GOT3 (cell line): ENCODE measurements at regions not wholly inside any gene's neighbourhood (a gene's known extent, or its start where the extent isn't known, plus 50 kb on each side); places are given as distances from the start of the nearest gene placed in this dataset.

Source experiments
- DNase-seq: peaks from one replicate; lab custom pipeline; 2025; ENCODE audit warnings: mixed read lengths; lab: John Stamatoyannopoulos, UW

GRCh38 chr5:112625689-112626438 lies 111.8 kb upstream of the APC start:
- DNase-seq = no peak

GRCh38 chr5:112626715-112627114 lies 111.0 kb upstream of the APC start:
- no peak for DNase-seq

- no peak for DNase-seq
Observed at GRCh38 chr5:112628214-112628980, 109.3 kb upstream of the APC start.

- no peak for DNase-seq
Observed at GRCh38 chr5:112630246-112631009, 107.3 kb upstream of the APC start.

GRCh38 chr5:112634166-112634565 lies 103.5 kb upstream of the APC start:
- DNase-seq = no peak

GRCh38 chr5:112634796-112635195 lies 102.9 kb upstream of the APC start:
- no peak for DNase-seq

GRCh38 chr5:112635276-112635675 lies 102.4 kb upstream of the APC start:
- DNase-seq = no peak

- DNase-seq = no peak
Observed at GRCh38 chr5:112635771-112636731, 101.6 kb upstream of the APC start.

GRCh38 chr5:112636751-112637150 lies 100.9 kb upstream of the APC start:
- DNase-seq = no peak

GRCh38 chr5:112637343-112637742 lies 100.3 kb upstream of the APC start:
- DNase-seq = no peak

- no peak for DNase-seq
Observed at GRCh38 chr5:112640546-112640945, 97.1 kb upstream of the APC start.

GRCh38 chr5:112641515-112642110 lies 96.1 kb upstream of the APC start:
- no peak for DNase-seq

GRCh38 chr5:112642885-112643284 lies 94.8 kb upstream of the APC start:
- no peak for DNase-seq

GRCh38 chr5:112643339-112643971 lies 94.2 kb upstream of the APC start:
- DNase-seq = no peak

- DNase-seq = no peak
Observed at GRCh38 chr5:112646139-112646936, 91.3 kb upstream of the APC start.

GRCh38 chr5:112647428-112647827 lies 90.3 kb upstream of the APC start:
- DNase-seq = no peak

GRCh38 chr5:112648264-112648663 lies 89.4 kb upstream of the APC start:
- no peak for DNase-seq

- no peak for DNase-seq
Observed at GRCh38 chr5:112649882-112650281, 87.8 kb upstream of the APC start.

GRCh38 chr5:112653638-112654205 lies 84.0 kb upstream of the APC start:
- no peak for DNase-seq
